ENCODE measurements at regions not wholly inside any gene's neighbourhood (a gene's known extent, or its start where the extent isn't known, plus 50 kb on each side); places are given as distances from the start of the nearest gene placed in this dataset.

- no peak overlapping the region for H2AFZ ChIP-seq
- no peaks in the 10 kb centered on the region for H3K27me3 ChIP-seq
- 97% methylated on average over 9 of the region's 9 CpGs for WGBS (ENCODE audit: low lambda C conversion rate, missing lambda C conversion rate)
- no peak overlapping the region for H3K27ac ChIP-seq
- no peak for DNase-seq (ENCODE audit: low spot score)
- H3K4me1 ChIP-seq (ENCODE audit: insufficient read depth): peaks cover 7% of the 10 kb centered on the region
- H3K4me2 ChIP-seq: no peak overlapping the region
- H3K79me2 ChIP-seq: no peaks in the 10 kb centered on the region
- H4K20me1 ChIP-seq (ENCODE audit: insufficient read depth, poor library complexity, severe bottlenecking): no peaks in the 10 kb centered on the region
- no peak for TF ChIP-seq EZH2phosphoT487 (IDR thresholded peaks at IDR 0.05; ENCODE audit: low read depth, severe bottlenecking, unreplicated experiment)
- TF ChIP-seq EZH2 (IDR thresholded peaks at IDR 0.05; ENCODE audit: borderline replicate concordance): no peak
- no peak for TF ChIP-seq CTCF (IDR thresholded peaks at IDR 0.05; ENCODE audit: poor library complexity)
- no peaks in the 10 kb centered on the region for H3K9me2 ChIP-seq (replicated peaks; ENCODE audit: insufficient read depth)
- H3K9me3 ChIP-seq (ENCODE audit: low read depth): no peaks in the 10 kb centered on the region
- H3K4me3 ChIP-seq: no peak overlapping the region
- H3K36me3 ChIP-seq (replicated peaks; ENCODE audit: insufficient read depth, low read depth): no peaks in the 10 kb centered on the region
These were observed 153.0 kb upstream of the FAM20A start for GRCh38 chr17:68753985-68754769.

DNA sequence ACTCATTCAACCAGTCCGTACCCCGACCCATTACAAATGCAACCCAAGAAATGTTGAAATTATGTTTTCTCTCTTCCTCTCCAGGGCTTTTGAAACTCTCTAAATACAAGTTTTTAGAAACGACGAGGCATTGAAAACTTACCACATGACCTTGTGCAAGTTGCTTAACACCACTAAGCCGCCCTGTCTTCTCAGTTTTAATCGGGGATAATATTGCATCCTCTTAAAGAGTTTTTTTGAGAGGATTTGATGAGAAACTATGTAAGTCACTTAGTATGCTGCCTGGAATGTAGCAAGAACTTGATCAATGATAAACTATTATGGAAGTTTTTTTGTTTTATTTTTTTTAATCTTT lies 149.0 kb upstream of the FAM20A start:
- Histone ChIP-seq H3K27ac (no peak overlapping the region), H3K27me3 (no peaks in the 10 kb centered on the region), H3K4me1 (ENCODE audit: insufficient read depth) (no peaks in the 10 kb centered on the region), H3K4me2 (peak overlapping the region; percentile 11), H3K79me2 (no peaks in the 10 kb centered on the region), H2AFZ (no peak overlapping the region), H3K9me3 (ENCODE audit: low read depth) (no peaks in the 10 kb centered on the region), H3K9me2 (replicated peaks; ENCODE audit: insufficient read depth) (no peaks in the 10 kb centered on the region), H3K36me3 (replicated peaks; ENCODE audit: insufficient read depth, low read depth) (no peaks in the 10 kb centered on the region), H4K20me1 (ENCODE audit: insufficient read depth, poor library complexity, severe bottlenecking) (no peaks in the 10 kb centered on the region), H3K4me3 (no peak overlapping the region)
- no peak for DNase-seq (ENCODE audit: low spot score)
- WGBS (ENCODE audit: low lambda C conversion rate, missing lambda C conversion rate): 82% methylated on average over 6 of the region's 6 CpGs
- TF ChIP-seq EZH2phosphoT487 (IDR thresholded peaks at IDR 0.05; ENCODE audit: low read depth, severe bottlenecking, unreplicated experiment): no peak
- no peak for TF ChIP-seq EZH2 (IDR thresholded peaks at IDR 0.05; ENCODE audit: borderline replicate concordance)
- TF ChIP-seq CTCF (IDR thresholded peaks at IDR 0.05; ENCODE audit: poor library complexity): no peak

DNA sequence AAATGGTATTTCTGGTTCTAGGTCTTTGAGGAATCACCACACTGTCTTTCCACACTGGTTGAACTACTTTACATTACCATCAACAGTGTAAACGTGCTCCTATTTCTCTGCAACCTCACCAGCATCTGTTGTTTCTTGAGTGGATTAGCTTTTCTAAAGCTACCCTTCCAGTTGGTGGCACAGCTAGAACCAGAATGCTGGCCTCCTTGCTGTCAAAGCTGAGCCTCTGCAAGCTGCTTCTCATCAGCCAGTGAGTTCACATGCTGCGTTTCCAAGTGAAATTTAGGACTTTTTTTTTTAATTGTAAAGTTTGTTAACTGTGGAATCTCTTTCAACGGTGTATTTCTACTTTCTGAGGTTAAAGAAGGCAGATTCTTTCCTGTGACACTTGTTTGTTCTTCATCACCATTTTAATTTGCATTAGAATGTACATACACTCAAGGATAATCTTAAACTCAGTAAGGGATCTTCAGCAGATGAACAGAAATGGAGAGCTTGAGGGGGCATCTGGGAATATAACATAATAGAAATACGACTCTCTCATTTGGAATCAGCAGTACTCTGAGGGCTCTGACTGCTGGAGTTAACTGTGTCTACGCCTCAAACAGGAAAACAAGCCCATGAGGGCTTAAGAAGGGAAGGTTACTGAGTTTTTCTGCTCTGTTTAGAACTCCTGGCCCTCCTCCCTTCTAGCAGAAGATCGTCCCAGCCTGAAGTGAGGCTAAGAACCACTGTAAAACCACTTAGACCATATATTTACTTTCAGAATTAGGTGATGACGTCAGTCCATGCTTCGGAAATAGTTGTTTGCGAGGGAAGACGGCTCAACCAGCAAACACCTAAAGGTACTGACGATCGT lies 148.4 kb upstream of the FAM20A start:
- Histone ChIP-seq H3K27me3 (no peaks in the 10 kb centered on the region), H4K20me1 (ENCODE audit: insufficient read depth, poor library complexity, severe bottlenecking) (no peaks in the 10 kb centered on the region), H3K79me2 (no peaks in the 10 kb centered on the region), H3K9me2 (replicated peaks; ENCODE audit: insufficient read depth) (no peaks in the 10 kb centered on the region), H2AFZ (no peak overlapping the region), H3K4me3 (no peak overlapping the region), H3K27ac (no peak overlapping the region), H3K9me3 (ENCODE audit: low read depth) (no peaks in the 10 kb centered on the region), H3K36me3 (replicated peaks; ENCODE audit: insufficient read depth, low read depth) (no peaks in the 10 kb centered on the region), H3K4me2 (peak overlapping the region; percentile 11), H3K4me1 (ENCODE audit: insufficient read depth) (no peaks in the 10 kb centered on the region)
- 50% methylated on average over 12 of the region's 12 CpGs for WGBS (ENCODE audit: low lambda C conversion rate, missing lambda C conversion rate)
- no peak for DNase-seq (ENCODE audit: low spot score)
- no peak for TF ChIP-seq EZH2 (IDR thresholded peaks at IDR 0.05; ENCODE audit: borderline replicate concordance)
- no peak for TF ChIP-seq EZH2phosphoT487 (IDR thresholded peaks at IDR 0.05; ENCODE audit: low read depth, severe bottlenecking, unreplicated experiment)
- TF ChIP-seq CTCF (IDR thresholded peaks at IDR 0.05; ENCODE audit: poor library complexity): no peak

Measured in hepatocyte (in vitro differentiated cells).